ENCODE measurements at regions not wholly inside any gene's neighbourhood (a gene's known extent, or its start where the extent isn't known, plus 50 kb on each side); places are given as distances from the start of the nearest gene placed in this dataset.

DNA sequence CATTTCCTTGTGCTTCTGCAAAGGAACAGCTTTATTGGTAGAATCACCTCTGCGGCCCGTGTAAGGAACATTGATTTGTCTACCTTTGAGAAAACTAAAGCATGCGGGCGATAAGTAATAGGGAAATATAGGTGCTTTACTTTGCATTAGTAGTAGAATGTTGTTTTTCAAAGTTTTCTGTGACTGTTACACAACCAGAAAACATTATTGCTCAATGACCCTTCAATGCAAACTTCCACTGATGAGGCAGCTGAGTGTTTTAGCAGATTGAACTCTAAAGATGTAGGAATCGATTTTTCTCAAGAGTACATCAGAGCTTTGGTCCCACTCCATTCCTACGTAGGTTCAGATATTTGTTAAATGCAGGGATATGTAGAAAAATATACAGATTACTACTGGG lies 427.8 kb downstream of the DNAJB9 start:
- DNase-seq: no peak

DNA sequence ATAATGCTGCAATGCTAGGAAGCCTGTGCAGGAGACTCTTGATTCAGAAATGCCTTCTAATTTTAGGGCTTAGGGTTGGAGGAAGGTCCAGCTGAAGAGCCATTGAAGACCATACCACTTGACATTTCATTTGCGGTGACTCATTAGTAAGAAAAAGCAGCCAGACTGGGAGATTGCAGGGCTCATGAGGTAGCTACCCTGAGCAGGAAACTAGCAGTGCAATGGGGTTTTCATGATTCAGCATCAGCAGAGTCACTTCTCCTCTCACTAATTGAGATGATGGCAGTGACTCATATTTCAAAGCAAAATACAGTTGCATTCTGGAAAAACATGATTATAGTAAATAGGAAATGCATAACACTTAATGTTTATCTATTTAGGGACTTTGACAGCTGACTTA lies 434.1 kb downstream of the DNAJB9 start:
- no peak for DNase-seq

DNA sequence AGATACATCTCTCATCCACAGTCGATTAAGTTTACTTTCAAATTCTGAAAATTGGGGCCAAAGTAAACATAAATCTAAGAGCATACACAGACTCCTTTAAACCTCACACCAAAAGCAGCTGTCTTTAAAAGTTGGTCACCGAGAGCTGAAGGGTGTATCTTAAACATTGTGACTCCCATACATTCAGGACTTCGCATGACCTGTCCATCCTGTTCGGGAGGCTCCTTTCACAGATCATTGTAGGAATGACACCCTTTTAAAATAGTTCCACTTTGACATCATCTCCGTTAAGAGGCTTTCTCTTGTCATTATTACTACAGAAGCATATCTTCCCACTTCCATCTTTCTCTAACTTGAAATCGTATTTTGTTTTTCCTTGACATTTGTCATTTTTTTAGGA lies 440.0 kb downstream of the DNAJB9 start:
- no peak for DNase-seq

DNA sequence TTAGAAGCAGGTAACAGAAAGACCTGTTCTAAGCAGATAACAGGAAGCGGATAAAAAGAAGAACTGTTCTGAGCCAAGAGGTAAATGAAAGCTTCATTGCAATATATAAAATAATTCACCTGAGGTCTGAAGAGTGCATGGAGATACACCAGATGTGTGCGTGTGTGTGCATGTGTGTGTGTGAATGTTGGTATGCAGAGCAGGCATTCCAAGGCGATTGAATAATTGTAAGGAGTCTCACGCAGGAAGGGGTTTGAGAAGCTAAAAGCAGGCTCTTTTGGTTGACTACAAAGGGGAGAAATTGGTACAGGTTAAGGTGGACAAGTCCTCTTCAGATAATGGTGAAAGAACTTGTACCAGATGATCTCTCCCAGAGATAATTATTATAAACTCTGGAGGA lies 450.6 kb downstream of the DNAJB9 start:
- no peak for DNase-seq

DNA sequence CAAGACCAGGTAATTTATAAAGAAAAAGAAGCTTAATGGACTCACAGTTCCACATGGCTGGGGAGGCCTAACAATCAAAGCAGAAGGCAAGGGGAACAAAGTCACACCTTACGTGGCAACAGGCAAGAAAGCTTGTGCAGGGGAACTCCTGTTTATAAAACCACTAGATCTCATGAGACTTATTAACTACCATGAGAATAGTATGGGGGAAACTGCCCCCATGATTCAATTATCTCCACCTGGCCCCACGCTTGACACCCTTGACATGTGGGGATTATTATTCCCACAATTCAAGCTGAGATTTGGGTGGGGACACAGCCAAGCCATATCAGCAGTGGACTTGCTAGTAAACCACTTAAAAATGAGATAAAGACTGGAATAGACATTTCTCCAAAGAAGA lies 451.7 kb downstream of the DNAJB9 start:
- DNase-seq: no peak

DNA sequence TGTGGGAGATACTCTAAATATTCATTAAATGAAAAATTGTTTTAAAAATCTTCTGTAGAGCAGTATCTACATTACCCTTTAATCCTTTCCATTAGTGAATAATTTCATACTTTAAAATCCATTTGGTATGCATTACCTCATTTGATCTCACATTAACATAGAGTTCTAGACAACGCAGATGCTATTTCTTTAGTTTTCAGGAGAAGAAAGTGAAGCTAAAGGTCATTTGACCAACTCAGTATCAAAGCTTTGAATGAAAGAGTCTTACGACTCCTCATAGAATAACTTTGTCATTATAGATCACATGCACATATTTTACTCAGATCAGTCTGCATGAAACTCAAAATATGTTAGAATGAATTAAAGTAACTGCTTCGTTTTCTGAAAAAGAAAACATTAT lies 460.2 kb downstream of the DNAJB9 start:
- no peak for DNase-seq

DNA sequence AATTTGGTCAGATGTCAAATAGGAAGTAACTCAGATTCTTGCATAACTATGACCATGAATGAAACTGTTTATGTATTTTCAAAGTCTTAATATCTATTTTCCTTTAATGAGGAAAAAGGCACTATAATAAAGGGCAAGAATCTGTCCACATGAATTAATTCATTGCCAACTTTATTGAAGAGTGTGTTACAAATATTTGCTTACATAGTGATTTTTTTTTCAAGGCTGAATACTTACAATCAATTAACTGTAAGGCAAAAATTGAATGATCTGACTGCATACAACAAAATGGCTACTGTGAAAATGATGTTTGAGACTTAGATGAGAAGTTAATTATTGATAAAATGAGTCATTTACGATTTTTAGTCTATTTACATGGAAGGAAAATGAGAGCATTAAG lies 475.0 kb downstream of the DNAJB9 start:
- DNase-seq: no peak

DNA sequence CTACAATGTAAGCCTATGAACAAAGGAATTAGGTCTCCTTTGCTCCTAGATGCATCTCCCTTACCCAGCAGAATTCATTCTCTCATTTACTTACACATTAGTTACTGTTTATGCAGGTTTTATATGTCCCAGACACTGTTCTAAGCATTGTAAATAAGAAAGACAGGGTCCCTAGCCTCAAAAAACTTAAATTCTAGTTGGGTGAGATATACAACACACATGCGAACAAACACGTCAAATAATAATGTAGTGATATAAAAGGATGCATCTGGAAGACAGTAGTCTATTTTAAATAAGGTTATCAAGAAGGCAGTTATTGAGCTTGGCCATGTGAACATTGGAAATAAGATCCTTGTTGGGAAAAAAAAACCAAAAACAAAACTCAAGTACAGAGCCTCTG lies 479.7 kb downstream of the DNAJB9 start:
- no peak for DNase-seq

DNA sequence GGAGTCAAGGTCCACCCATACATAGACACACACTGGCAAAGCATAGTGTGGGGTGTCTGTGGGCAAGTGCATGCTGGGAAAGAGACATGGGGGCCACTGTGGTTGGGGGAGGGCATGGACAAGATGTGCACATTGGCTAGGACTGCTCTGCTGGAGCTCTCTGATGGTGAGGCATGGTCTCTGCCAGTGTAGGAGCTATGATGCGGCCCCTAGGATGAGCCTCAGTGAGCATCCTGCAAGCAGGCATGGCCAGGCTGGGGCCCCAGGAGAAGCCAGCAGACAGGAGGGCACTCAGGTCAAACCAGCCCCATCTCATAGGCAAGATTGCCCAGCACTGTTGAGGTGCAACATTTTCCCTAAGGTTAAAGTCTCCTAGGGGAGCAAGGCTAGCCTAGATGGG lies 489.4 kb downstream of the DNAJB9 start:
- DNase-seq: no peak

DNA sequence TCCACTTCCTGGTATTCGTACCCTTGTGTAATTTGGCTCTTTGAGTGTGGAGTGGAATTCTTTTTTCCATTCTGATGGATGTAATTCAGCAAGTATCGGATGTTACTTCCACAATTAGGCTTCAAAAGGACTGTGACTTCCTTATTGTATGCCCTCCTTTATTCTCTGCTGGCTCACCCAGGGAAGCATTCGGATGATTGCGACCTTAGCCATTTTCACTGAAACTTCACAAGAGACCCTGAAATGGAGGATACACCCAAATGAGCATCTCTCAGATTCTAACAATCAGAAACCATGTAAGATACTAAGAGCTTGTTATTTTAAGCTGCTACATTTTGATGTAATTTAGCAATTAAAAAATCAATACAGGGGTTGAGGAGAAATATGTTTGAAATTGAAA lies 493.1 kb downstream of the DNAJB9 start:
- no peak for DNase-seq

DNA sequence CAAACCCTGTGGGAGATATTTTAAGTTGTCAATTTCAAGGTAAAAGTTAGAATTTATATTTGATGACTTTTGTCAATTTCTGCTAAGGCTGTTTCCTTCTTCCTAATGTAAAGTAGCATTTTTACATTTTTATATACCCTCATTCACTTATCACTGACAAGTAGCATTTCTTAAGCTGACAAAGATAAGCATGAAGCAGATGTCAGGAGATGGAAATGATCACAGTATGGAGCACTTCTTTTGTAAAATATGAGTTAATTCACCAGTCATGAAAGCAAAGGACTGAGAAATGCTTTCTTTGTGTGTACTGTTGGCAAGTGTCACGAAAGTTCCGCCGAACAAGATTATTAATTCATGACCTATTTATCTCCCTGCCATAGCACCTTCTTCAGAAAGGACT lies 503.9 kb downstream of the DNAJB9 start:
- no peak for DNase-seq

DNA sequence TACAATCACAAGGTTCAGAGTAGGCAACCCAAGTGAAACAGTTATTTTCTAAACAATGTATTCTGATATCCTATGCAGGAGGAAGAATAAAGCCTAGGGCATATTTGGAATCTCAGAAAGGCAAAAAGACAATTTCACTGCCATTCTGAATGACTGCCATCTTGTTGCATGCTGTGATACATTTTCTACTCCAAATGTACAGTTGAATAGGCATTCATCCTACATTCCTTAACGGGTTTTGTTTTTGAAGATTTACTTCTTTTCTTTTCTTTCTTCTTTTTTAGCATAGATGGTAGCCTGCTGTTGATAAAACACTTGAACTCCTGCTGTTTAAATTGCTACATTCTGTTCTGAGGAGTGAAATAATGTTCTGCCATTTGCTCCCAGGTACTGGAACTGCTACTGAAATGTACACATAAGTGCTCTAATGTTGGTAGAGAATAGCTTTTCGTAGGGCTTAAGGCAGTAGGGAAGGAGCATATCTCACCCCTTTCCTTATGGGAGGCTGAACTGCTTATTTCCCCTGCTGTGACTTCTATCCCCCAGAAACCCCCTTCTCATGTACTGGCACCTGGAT lies 506.8 kb downstream of the DNAJB9 start:
- DNase-seq: no peak

DNA sequence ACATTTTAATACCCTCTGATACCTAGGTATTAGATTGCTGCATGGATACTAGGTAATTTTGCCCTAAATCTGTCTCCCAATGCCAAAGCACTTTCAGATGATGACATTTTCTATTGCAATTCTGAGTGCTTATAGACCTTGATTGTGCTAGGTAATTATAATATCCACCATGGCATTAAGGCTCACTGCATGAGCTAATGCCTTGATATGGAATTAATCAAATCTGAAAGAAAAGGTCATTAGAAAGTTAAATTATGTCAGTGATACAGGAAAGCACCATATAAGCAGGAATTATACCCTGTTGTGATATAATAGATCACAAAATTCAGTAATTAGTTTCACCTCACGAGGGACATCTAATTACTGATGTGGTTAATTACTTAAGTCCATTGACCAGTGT lies 521.4 kb downstream of the DNAJB9 start:
- DNase-seq: no peak

DNA sequence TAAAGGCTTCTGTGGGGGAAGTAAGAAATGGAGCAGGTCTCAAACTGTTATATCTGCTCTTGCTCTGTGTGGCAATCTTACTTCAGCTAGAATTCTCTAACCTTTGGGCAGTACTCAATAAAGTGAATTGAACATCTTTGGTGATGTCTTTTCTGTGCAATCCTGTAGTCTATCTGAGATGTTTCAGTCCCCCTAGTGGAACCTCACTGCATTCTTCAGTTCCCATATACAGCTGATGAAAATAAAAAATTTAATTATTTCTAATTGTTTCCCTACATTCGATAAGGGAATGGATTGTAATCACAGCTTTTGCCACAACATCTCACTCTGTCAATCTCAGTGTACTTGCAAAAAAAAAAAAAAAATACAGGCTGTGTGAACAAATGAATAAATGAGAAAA lies 522.6 kb downstream of the DNAJB9 start:
- no peak for DNase-seq

DNA sequence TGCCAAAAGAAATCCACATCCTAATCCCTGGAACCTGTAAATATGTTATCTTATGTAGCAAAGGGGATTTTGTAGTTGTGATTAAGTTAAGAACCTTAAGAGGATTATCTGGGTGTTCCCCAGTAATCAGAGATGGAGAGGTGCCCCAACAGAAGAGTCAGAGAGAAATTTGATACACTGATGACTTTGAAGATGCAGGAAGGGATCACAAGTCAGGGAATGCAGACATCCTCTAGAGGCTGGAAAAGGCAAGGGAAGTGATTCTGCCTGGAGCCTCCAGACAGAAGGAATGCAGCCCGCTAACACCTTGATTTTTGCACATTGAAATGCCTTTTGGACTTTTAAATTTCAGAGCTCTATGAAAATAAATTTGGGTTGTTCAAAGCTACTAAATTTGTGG lies 531.7 kb downstream of the DNAJB9 start:
- DNase-seq: no peak

DNA sequence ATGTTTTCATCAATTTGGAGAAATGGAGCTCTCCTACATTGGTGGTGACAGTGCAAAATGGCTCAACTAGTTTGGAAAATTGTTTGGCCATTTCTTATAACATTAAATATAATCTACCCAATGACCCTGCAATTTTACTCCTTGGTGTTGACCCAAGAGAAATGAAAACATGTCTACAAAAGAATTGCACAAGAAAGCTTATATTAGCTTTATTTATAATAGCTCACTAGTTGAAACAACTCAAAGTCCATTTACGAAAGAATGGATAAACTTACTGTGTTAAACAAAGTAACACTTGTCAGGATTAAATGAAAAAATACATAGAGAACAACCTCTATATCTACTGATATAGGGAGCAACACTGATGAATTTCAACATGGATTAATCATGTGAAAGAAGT lies 539.9 kb downstream of the DNAJB9 start:
- DNase-seq: no peak

DNA sequence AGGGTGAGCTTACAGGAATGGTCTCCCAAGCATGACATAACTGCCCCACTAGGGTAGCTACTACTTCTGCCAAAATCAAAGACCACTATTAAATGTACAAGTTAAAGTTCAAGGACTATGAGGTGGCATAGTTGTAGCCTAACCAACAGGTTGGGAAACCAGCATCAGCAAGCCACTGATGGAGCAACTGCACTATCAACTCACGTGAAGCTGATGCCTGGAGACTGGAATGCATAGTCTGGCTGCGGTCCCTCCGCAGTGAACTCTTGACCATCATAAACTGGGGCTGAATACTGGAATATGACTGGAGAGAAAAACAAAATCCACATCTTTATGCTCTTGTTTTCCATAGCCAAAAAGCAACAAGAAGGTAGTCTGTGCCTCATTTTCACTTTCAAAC lies 541.4 kb downstream of the DNAJB9 start:
- DNase-seq: no peak

DNA sequence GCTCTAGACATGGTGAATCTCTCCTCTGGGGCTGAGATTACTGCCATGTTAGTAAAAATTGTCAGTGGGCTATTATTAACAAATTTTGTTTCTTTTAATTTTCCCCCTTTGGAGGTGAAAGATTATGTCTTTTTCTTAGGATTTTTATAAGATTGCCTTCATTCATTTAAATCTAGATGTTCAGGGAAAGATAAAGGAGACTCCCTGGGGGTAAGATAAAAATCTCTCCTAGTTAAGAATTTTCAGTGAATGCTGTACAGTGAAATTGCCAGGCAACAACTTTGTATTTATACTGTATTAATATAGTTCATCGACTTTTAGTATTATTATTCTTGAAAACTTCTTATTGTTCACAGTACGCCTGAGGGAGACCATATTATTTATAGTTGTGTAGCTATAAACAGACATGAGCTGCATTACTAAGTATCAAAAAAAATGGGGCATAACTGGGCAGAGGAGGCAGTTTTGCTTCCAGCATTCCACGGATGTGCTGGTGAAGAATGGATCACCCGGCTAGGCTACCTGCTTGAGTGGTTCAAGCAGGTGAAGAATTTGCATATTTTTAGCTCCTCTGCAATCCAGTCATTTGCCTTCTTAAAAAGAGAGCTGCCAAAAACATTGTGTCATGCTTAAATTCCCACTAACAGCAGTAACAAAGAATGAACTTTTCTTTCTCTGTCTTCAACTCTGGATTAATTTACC lies 552.1 kb downstream of the DNAJB9 start:
- no peak for DNase-seq

DNA sequence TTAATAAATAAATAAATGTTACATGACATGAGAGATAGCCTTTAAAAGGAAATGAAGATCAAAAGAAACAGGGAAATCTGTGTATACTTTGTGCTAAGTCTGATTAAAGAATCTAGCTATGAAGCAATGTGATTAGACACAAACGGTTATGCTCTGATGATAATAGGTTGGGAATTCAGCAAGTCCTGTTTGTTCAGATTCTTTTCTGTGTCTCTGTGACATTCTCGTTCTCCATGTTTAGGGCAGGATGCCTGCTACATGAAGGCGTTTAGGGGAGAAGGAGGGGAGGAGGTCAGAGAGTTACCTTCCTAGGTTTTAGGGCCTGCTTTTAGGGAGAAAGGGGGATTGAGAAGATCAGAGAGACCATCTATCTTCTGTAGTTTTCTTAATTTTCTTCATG lies 555.3 kb downstream of the DNAJB9 start:
- DNase-seq: no peak

DNA sequence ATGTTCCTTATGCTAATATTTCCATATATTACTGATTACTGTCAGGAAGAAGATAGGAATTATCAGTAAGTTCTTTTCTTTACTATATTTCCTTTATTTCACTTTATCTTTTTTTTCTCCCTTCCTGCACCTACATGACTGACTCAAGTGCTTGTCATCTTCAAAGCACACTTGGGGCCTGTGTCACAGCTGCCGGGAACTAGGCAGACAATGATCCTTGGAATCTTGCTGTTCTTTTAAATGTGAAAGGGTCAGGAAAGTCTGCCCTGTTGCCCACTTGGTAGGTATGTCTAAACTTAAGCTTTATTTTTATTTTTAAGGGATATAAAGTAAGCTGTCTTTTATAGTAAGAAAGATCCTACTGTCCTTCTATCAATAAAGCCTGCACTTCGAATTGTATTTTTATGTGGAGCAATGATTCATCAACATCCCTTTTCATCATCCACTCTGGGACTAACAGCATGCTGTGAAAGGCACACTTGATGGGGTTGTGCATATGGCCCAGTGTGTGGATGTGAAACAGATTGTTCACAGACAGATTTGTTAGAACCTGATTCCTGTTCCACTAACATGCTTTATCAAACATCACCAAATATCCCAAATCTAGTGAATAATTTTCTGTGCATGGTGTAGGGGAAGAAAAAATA lies 556.9 kb downstream of the DNAJB9 start:
- no peak for DNase-seq

DNA sequence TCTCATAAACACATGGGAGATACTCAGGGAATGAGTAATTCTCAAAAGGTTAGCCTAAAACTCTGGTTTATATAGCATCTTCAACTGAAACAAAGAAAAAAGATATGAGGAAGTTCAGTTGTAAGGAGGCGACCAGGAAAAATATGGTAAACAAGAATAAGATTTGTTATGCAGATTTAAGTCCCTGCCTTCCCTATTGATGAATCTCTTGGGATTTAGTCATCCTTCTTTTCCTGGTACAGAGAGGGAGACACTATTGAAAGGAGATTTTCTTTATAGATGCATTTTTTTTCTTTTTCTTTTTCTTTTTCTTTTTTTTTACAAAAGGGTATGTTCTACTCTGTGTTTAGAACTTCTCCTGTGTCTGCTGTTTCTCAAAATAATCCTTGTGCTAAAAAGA lies 557.5 kb downstream of the DNAJB9 start:
- no peak for DNase-seq

DNA sequence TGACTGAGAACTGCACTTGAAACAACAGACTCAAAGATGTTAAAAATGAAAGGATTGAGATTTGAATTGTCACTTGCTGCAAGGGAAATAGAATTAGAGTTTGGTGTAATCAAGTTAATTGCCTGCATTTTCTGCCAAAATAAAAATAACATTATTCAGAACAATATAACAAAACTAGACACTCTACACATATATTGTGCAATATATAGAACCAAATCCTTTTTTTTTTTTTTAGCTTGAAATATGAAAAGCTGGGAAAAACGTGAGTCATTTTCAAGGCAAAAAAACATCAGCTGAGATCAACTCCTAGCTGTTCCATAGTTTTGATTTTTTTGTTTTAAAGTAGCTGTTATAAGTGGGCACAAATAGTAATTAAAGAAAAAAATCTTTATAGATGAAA lies 561.5 kb downstream of the DNAJB9 start:
- no peak for DNase-seq

DNA sequence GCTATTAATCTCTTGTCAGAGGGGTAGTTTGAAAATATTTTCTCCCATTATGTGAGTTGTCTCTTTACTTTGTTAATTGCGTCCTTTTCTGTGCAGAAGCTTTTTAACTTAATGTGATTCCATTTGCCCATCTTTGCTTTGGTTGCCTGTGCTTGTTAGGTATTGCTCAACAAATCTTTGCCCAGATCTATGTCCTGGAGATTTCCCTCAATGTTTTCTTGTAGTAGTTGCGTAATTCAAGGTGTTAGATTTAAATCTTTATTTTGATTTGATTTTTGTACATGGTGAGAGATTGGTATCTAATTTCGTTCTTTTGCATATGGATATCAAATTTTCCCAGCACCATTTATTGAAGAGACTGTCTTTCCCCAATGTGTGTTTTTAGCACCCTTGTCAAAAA lies 567.2 kb downstream of the DNAJB9 start:
- DNase-seq: no peak

DNA sequence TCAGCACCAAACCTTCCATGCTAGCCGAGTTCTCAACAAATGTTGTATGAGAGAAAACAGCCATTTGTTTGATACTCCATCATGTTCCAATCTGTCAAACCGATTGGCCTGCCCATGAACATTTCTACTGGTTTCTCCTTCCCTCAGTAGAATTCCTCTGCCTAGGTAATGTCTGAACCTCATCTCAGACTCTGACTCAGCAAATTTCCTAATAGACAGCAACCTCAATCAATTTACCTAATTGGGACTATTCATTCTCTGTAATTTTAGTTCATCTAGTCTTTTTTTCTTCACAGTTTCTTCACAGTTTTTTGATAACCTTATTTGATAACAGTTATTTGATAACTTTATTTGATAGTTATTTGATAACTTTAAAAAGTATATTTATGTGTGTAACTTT lies 585.1 kb downstream of the DNAJB9 start:
- DNase-seq: no peak

DNA sequence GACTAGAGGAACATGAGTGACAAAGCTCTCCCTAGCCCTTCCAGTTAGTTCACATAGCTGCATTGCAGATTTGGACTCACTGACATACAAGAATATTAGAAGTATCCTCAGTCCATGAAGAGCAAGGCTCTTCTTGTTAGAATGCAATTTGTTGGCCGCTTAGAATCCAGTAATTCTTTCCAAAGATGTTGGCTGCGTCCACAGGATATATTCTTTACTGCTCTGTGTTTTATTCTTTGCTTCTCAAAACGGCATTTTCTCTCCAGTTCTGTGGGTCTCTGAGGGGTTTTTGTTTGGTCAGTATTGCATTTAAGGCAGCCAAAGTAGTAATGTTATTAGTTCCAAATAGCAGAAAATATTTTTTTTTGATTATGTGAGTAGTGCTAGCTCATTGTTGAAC lies 588.6 kb downstream of the DNAJB9 start:
- no peak for DNase-seq
